ENCODE measurements at regions not wholly inside any gene's neighbourhood (a gene's known extent, or its start where the extent isn't known, plus 50 kb on each side); places are given as distances from the start of the nearest gene placed in this dataset.
"Not testable (repeated sequence)": the region's sequence is repeated elsewhere in the genome, so short reads cannot be mapped to it uniquely, and the experiment has no call there.

GRCh38 chr2:111356512-111357031, 235.9 kb downstream of the BCL2L11 start:
- TF ChIP-seq CTCF (IDR thresholded peaks at IDR 0.05); EZH2 (IDR thresholded peaks at IDR 0.05; ENCODE audit: borderline replicate concordance, insufficient read depth, low read depth, low read length, poor library complexity, severe bottlenecking): not testable (repeated sequence)
